Gastrocnemius medialis (tissue), 4 donors: ENCODE measurements at regions not wholly inside any gene's neighbourhood (a gene's known extent, or its start where the extent isn't known, plus 50 kb on each side); places are given as distances from the start of the nearest gene placed in this dataset.

Source experiments
- ATAC-seq, 2 donors: fragments of 150-250 bp; one replicate each; pipeline ENCODE4 v1.9.1; 2016
- DNase-seq, 2 donors: peaks; one replicate each; pipeline ENCODE4 v3.0.0-alpha.2; 2019
- H3K27ac ChIP-seq, 4 donors: fragments of 200-600 bp; sonication (generic); 1 replicate in 1 of 4; 2 replicates in 3 of 4; pipeline ENCODE4 v1.5.1; 2016 to 2018; ENCODE audit warnings: mild to moderate bottlenecking in 2 of 4, moderate library complexity in 1 of 4
- H3K27me3 ChIP-seq, 3 donors: fragments of 200-600 bp; sonication (generic) in 2 of 3; 1 replicate in 1 of 3; 2 replicates in 2 of 3; pipeline versions ENCODE4 v1.5.1 to v1.6.0; 2016 to 2019; ENCODE audit warnings: mild to moderate bottlenecking in 1 of 3, moderate library complexity in 1 of 3
- H3K36me3 ChIP-seq, 2 donors: fragments of 200-600 bp; sonication (generic) in 1 of 2; one replicate each; pipeline ENCODE4 v1.5.1; 2017 to 2018
- H3K4me1 ChIP-seq, 2 donors: fragments of 200-600 bp; sonication (generic) in 1 of 2; one replicate each; pipeline ENCODE4 v1.5.1; 2016 to 2017; ENCODE audit warnings: mild to moderate bottlenecking in 2 of 2
- H3K4me3 ChIP-seq, 4 donors: fragments of 200-600 bp; sonication (generic) in 3 of 4; 1 replicate in 1 of 4; 2 replicates in 3 of 4; pipeline ENCODE4 v1.5.1; 2016 to 2019; ENCODE audit warnings: mild to moderate bottlenecking in 2 of 4
- H3K9me3 ChIP-seq, 3 donors: fragments of 200-600 bp; sonication (generic) in 2 of 3; 1 replicate in 1 of 3; 2 replicates in 2 of 3; pipeline ENCODE4 v1.5.1; 2016 to 2019
- CTCF ChIP-seq, 5 experiments: fragments of 450-650 bp in 3 of 5; fragments of 200-600 bp in 2 of 5; sonication (generic) in 2 of 5; IDR thresholded peaks in 4 of 5; conservative IDR thresholded peaks in 1 of 5; 1 replicate in 4 of 5; 2 replicates in 1 of 5; pipeline ENCODE4 v1.5.1; 2016 to 2019; ENCODE audit warnings: antibody characterized with exemption in 5 of 5, mild to moderate bottlenecking in 3 of 5, moderate library complexity in 3 of 5
- POLR2A ChIP-seq, 2 donors: fragments of 450-650 bp; IDR thresholded peaks; one replicate each; pipeline ENCODE4 v1.6.1; 2017; ENCODE audit warnings: antibody characterized with exemption in 2 of 2, mild to moderate bottlenecking in 2 of 2, moderate library complexity in 2 of 2
- in situ Hi-C, 4 donors: fragments of 200-750 bp; cut with MboI; loops; one replicate each; pipeline versions ENCODE4 v1.15.0 to v1.8.0; 2017; ENCODE audit warnings: low sequenced_read_pairs in 4 of 4
- intact Hi-C: fragments of 100-400 bp; cut with DNase I; formaldehyde crosslinking; loops from one replicate; pipeline ENCODE4 v1.15.1; 2023; ENCODE audit warnings: low total_unique reads

GRCh38 chr3:89654031-89654430 is 546.6 kb downstream of the EPHA3 start:
- no peak overlapping the region for H3K4me3 ChIP-seq
- no peaks in the 10 kb centered on the region for H3K9me3 ChIP-seq
- no peaks in the 10 kb centered on the region for H3K4me1 ChIP-seq
- ATAC-seq (no peak), DNase-seq (no peak)
- in situ Hi-C loops = no loop called here
- no peaks in the 10 kb centered on the region for H3K36me3 ChIP-seq
- TF ChIP-seq POLR2A (IDR thresholded peaks at IDR 0.05) = no peak
- no peak for TF ChIP-seq CTCF (IDR thresholded peaks at IDR 0.05 in 4 of 5, conservative IDR thresholded peaks at IDR 0.05 in 1 of 5)
- intact Hi-C loops = no loop called here
- no peak overlapping the region for H3K27ac ChIP-seq
- no peaks in the 10 kb centered on the region for H3K27me3 ChIP-seq

GRCh38 chr3:89656388-89656787 is 549.0 kb downstream of the EPHA3 start:
- no peak overlapping the region for H3K27ac ChIP-seq
- TF ChIP-seq CTCF (IDR thresholded peaks at IDR 0.05 in 4 of 5, conservative IDR thresholded peaks at IDR 0.05 in 1 of 5) (no peak), POLR2A (IDR thresholded peaks at IDR 0.05) (no peak)
- H3K4me3 ChIP-seq = no peak overlapping the region
- intact Hi-C loops = no loop called here
- H3K27me3 ChIP-seq = no peaks in the 10 kb centered on the region
- DNase-seq = no peak
- H3K9me3 ChIP-seq = no peaks in the 10 kb centered on the region
- H3K4me1 ChIP-seq = no peaks in the 10 kb centered on the region
- no peak for ATAC-seq
- H3K36me3 ChIP-seq = no peaks in the 10 kb centered on the region
- in situ Hi-C loops = no loop called here

- no peak for ATAC-seq
- TF ChIP-seq CTCF (IDR thresholded peaks at IDR 0.05 in 4 of 5, conservative IDR thresholded peaks at IDR 0.05 in 1 of 5) = no peak
- no peak for TF ChIP-seq POLR2A (IDR thresholded peaks at IDR 0.05)
- Histone ChIP-seq H3K4me1 (no peaks in the 10 kb centered on the region), H3K4me3 (no peak overlapping the region), H3K9me3 (no peaks in the 10 kb centered on the region), H3K27me3 (no peaks in the 10 kb centered on the region), H3K27ac (no peak overlapping the region), H3K36me3 (no peaks in the 10 kb centered on the region)
- no peak for DNase-seq
- in situ Hi-C loops (no loop called here), intact Hi-C loops (no loop called here)
Observed at GRCh38 chr3:89679686-89680085, 572.3 kb downstream of the EPHA3 start.

GRCh38 chr3:89682556-89682955 is 575.1 kb downstream of the EPHA3 start:
- TF ChIP-seq POLR2A (IDR thresholded peaks at IDR 0.05) (no peak), CTCF (IDR thresholded peaks at IDR 0.05 in 4 of 5, conservative IDR thresholded peaks at IDR 0.05 in 1 of 5) (no peak)
- peaks cover 0 to 6% of the 10 kb centered on the region in 2 donors for H3K4me1 ChIP-seq
- no peak overlapping the region for H3K4me3 ChIP-seq
- DNase-seq = no peak
- no peaks in the 10 kb centered on the region for H3K9me3 ChIP-seq
- ATAC-seq = no peak
- in situ Hi-C loops (no loop called here), intact Hi-C loops (no loop called here)
- no peak overlapping the region for H3K27ac ChIP-seq
- H3K36me3 ChIP-seq = no peaks in the 10 kb centered on the region
- H3K27me3 ChIP-seq = no peaks in the 10 kb centered on the region

GRCh38 chr3:89685731-89686130 is 578.3 kb downstream of the EPHA3 start:
- Histone ChIP-seq H3K27ac (no peak overlapping the region), H3K9me3 (no peaks in the 10 kb centered on the region), H3K36me3 (no peaks in the 10 kb centered on the region), H3K27me3 (no peaks in the 10 kb centered on the region), H3K4me3 (no peak overlapping the region), H3K4me1 (peaks cover 0 to 6% of the 10 kb centered on the region in 2 donors)
- TF ChIP-seq POLR2A (IDR thresholded peaks at IDR 0.05) = no peak
- DNase-seq (no peak), ATAC-seq (no peak)
- intact Hi-C loops (no loop called here), in situ Hi-C loops (no loop called here)
